HEK293 (cell line): ENCODE measurements at regions not wholly inside any gene's neighbourhood (a gene's known extent, or its start where the extent isn't known, plus 50 kb on each side); places are given as distances from the start of the nearest gene placed in this dataset.

Source experiments
- SCRT1 ChIP-seq: fragments of 450-650 bp; formaldehyde crosslinking; IDR thresholded peaks from 2 replicates; pipeline ENCODE4 v1.5.1; 2016; ENCODE audit warnings: missing biosample characterization, missing genetic modification characterization, borderline replicate concordance
- TCF7L2 ChIP-seq: IDR thresholded peaks from 2 replicates; pipeline ENCODE4 v1.6.1; 2011; ENCODE audit warnings: low read depth, mild to moderate bottlenecking, inconsistent platforms, low read length, moderate library complexity, borderline replicate concordance
- YY1 ChIP-seq: fragments of 450-650 bp; formaldehyde crosslinking; IDR thresholded peaks from 2 replicates; pipeline ENCODE4 v1.5.1; 2018; ENCODE audit warnings: missing biosample characterization, missing genetic modification characterization
- ZBTB1 ChIP-seq: fragments of 450-650 bp; formaldehyde crosslinking; IDR thresholded peaks from 2 replicates; pipeline ENCODE4 v1.5.1; 2016; ENCODE audit warnings: missing biosample characterization, missing genetic modification characterization
- ZEB2 ChIP-seq: fragments of 450-650 bp; formaldehyde crosslinking; IDR thresholded peaks from 2 replicates; pipeline ENCODE4 v1.5.1; 2016; ENCODE audit warnings: missing biosample characterization, missing genetic modification characterization
- ZNF10 ChIP-seq: fragments of 450-650 bp; formaldehyde crosslinking; IDR thresholded peaks from 2 replicates; pipeline ENCODE4 v1.5.1; 2017; ENCODE audit warnings: missing biosample characterization, missing genetic modification characterization
- ZNF341 ChIP-seq: fragments of 450-650 bp; formaldehyde crosslinking; IDR thresholded peaks from 2 replicates; pipeline ENCODE4; 2016; ENCODE audit warnings: low read depth, missing biosample characterization, missing genetic modification characterization
- ZNF354C ChIP-seq: fragments of 450-650 bp; formaldehyde crosslinking; IDR thresholded peaks from 2 replicates; pipeline ENCODE4 v1.5.1; 2016; ENCODE audit warnings: missing biosample characterization, missing genetic modification characterization, low read depth, borderline replicate concordance
- ZNF423 ChIP-seq: fragments of 450-650 bp; formaldehyde crosslinking; IDR thresholded peaks from 2 replicates; pipeline ENCODE4 v1.5.1; 2016; ENCODE audit warnings: missing biosample characterization, missing genetic modification characterization
- ZNF510 ChIP-seq: fragments of 450-650 bp; formaldehyde crosslinking; IDR thresholded peaks from 2 replicates; pipeline ENCODE4 v1.5.1; 2018; ENCODE audit warnings: mild to moderate bottlenecking, missing genetic modification characterization, missing biosample characterization; ENCODE audit not compliant: insufficient replicate concordance
- ZNF792 ChIP-seq: fragments of 450-650 bp; formaldehyde crosslinking; IDR thresholded peaks from 2 replicates; pipeline ENCODE4 v1.5.1; 2016; ENCODE audit warnings: missing biosample characterization, missing genetic modification characterization
- TF ChIP-seq, protein P1 (sequence below): fragments of 450-650 bp; formaldehyde crosslinking; optimal IDR thresholded peaks from 2 replicates; pipeline ENCODE3; 2016; ENCODE audit warnings: missing biosample characterization, mild to moderate bottlenecking, missing genetic modification characterization
- TF ChIP-seq, protein P2 (sequence below): fragments of 450-650 bp; formaldehyde crosslinking; conservative IDR thresholded peaks from 2 replicates; pipeline ENCODE4 v1.5.1; 2016; ENCODE audit warnings: low read depth, missing biosample characterization, missing genetic modification characterization
- TF ChIP-seq, protein P3 (sequence below): fragments of 450-650 bp; formaldehyde crosslinking; IDR thresholded peaks from 2 replicates; pipeline ENCODE4 v1.5.1; 2016; ENCODE audit warnings: missing biosample characterization, missing genetic modification characterization

DNA sequence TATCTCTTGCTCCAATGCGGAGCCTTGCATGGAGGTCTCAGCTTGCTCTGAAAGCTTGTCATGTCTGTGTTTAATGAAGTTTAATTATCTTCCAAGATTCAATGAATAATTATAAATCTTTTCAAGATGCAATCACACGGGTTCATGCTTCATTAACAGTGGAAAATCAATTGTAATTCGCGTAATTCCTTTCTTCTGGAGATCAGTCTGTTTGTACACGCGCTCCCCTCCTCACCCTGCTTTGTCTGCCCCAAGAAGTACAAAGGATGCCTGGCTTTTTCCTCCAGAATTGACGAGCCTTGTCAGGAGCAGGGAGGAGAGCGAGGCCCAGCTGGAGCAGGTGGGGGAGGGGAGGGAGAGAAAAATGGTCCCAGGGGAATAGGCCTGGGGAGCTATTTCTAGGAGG lies 65.0 kb upstream of the DISP3 start:
- TF ChIP-seq, protein P1, sequence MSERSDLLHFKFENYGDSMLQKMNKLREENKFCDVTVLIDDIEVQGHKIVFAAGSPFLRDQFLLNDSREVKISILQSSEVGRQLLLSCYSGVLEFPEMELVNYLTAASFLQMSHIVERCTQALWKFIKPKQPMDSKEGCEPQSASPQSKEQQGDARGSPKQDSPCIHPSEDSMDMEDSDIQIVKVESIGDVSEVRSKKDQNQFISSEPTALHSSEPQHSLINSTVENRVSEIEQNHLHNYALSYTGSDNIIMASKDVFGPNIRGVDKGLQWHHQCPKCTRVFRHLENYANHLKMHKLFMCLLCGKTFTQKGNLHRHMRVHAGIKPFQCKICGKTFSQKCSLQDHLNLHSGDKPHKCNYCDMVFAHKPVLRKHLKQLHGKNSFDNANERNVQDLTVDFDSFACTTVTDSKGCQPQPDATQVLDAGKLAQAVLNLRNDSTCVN (tag by site-specific recombination), result no peak
- TF ChIP-seq SCRT1 (tag by site-specific recombination) (no peak), YY1 (tag by site-specific recombination) (no peak), ZBTB1 (tag by site-specific recombination) (no peak), ZNF354C (tag by site-specific recombination) (no peak), ZNF510 (tag by site-specific recombination) (no peak), ZNF423 (tag by site-specific recombination) (no peak), ZNF10 (tag by site-specific recombination) (no peak), ZNF792 (no peak), ZEB2 (no peak), TCF7L2 (no peak), ZNF341 (no peak)
- TF ChIP-seq, protein P2, sequence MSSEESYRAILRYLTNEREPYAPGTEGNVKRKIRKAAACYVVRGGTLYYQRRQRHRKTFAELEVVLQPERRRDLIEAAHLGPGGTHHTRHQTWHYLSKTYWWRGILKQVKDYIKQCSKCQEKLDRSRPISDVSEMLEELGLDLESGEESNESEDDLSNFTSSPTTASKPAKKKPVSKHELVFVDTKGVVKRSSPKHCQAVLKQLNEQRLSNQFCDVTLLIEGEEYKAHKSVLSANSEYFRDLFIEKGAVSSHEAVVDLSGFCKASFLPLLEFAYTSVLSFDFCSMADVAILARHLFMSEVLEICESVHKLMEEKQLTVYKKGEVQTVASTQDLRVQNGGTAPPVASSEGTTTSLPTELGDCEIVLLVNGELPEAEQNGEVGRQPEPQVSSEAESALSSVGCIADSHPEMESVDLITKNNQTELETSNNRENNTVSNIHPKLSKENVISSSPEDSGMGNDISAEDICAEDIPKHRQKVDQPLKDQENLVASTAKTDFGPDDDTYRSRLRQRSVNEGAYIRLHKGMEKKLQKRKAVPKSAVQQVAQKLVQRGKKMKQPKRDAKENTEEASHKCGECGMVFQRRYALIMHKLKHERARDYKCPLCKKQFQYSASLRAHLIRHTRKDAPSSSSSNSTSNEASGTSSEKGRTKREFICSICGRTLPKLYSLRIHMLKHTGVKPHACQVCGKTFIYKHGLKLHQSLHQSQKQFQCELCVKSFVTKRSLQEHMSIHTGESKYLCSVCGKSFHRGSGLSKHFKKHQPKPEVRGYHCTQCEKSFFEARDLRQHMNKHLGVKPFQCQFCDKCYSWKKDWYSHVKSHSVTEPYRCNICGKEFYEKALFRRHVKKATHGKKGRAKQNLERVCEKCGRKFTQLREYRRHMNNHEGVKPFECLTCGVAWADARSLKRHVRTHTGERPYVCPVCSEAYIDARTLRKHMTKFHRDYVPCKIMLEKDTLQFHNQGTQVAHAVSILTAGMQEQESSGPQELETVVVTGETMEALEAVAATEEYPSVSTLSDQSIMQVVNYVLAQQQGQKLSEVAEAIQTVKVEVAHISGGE (tag by site-specific recombination), result no peak
- TF ChIP-seq, protein P3, sequence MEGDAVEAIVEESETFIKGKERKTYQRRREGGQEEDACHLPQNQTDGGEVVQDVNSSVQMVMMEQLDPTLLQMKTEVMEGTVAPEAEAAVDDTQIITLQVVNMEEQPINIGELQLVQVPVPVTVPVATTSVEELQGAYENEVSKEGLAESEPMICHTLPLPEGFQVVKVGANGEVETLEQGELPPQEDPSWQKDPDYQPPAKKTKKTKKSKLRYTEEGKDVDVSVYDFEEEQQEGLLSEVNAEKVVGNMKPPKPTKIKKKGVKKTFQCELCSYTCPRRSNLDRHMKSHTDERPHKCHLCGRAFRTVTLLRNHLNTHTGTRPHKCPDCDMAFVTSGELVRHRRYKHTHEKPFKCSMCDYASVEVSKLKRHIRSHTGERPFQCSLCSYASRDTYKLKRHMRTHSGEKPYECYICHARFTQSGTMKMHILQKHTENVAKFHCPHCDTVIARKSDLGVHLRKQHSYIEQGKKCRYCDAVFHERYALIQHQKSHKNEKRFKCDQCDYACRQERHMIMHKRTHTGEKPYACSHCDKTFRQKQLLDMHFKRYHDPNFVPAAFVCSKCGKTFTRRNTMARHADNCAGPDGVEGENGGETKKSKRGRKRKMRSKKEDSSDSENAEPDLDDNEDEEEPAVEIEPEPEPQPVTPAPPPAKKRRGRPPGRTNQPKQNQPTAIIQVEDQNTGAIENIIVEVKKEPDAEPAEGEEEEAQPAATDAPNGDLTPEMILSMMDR, result no peak
